ENCODE measurements at regions not wholly inside any gene's neighbourhood (a gene's known extent, or its start where the extent isn't known, plus 50 kb on each side); places are given as distances from the start of the nearest gene placed in this dataset.

DNA sequence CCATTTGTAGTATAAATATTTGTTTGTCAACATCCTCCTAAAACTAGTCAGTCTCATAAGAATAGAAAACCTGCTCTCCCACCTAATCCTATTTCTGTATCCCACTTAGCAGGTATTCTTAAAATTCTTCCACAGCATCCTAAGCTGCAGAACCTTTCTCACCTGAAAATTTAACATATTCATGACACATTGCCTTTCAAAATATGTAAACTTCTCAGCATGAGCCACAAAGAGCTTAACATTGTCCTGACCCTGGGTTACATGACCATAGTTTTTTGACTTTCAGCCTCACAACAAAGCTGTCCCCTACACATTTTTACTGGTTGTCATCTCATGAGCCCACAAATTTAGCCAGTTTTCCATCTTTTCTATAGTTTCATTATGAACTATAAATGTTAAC is 712.1 kb downstream of the LTN1 start:
- Histone ChIP-seq H3K9ac (ENCODE audit: extremely low read depth, low read length, poor library complexity, severe bottlenecking) (no peak overlapping the region), H3K27ac (ENCODE audit: low read depth, low read length) (no peak overlapping the region), H3K36me3 (ENCODE audit: control insufficient read depth, insufficient read depth, low read length) (no peaks in the 10 kb centered on the region), H3K9me3 (ENCODE audit: control insufficient read depth, low read length) (peaks cover 10% of the 10 kb centered on the region), H3K27me3 (ENCODE audit: control insufficient read depth, insufficient read depth, low read length, poor library complexity, severe bottlenecking) (no peaks in the 10 kb centered on the region), H3K4me3 (ENCODE audit: low read length) (no peak overlapping the region), H3K4me1 (ENCODE audit: control insufficient read depth, insufficient read depth, low read length) (peaks cover 10% of the 10 kb centered on the region)
- no peak overlapping the region for H3K4me3 Mint-ChIP-seq
- H3K27ac Mint-ChIP-seq = peak overlapping the region; percentile 11
- no peaks in the 10 kb centered on the region for H3K36me3 Mint-ChIP-seq (ENCODE audit: low read depth)
- TF ChIP-seq, protein P1, sequence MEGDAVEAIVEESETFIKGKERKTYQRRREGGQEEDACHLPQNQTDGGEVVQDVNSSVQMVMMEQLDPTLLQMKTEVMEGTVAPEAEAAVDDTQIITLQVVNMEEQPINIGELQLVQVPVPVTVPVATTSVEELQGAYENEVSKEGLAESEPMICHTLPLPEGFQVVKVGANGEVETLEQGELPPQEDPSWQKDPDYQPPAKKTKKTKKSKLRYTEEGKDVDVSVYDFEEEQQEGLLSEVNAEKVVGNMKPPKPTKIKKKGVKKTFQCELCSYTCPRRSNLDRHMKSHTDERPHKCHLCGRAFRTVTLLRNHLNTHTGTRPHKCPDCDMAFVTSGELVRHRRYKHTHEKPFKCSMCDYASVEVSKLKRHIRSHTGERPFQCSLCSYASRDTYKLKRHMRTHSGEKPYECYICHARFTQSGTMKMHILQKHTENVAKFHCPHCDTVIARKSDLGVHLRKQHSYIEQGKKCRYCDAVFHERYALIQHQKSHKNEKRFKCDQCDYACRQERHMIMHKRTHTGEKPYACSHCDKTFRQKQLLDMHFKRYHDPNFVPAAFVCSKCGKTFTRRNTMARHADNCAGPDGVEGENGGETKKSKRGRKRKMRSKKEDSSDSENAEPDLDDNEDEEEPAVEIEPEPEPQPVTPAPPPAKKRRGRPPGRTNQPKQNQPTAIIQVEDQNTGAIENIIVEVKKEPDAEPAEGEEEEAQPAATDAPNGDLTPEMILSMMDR (conservative IDR thresholded peaks at IDR 0.05) = no peak
- peaks cover 34% of the 10 kb centered on the region for H3K4me1 Mint-ChIP-seq
- peaks cover 1% of the 10 kb centered on the region for H3K27me3 Mint-ChIP-seq (ENCODE audit: insufficient read depth)
- no peak for DNase-seq
- H3K9me3 Mint-ChIP-seq = peaks cover 9% of the 10 kb centered on the region

DNA sequence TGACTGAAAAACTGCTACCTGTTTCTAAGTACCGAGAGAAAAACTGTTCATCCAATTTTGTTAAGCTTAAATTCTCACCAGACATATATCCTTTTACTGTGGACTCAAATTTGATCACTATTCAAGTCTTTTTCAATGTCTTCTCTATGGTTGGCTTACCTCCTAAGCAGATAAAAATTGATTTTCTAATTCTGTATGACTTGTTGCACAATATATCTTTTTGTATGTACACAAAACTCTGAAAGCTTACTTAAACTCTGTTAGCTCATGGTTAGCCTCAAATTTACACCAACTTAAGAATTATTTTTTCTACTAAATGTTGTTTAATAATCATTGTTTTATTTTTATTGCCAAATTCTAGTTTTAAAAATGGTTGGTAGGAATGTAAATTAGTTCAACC is 715.4 kb downstream of the LTN1 start:
- TF ChIP-seq, protein P1 (conservative IDR thresholded peaks at IDR 0.05) = no peak
- Mint-ChIP-seq H3K27ac (no peak overlapping the region), H3K4me3 (no peak overlapping the region), H3K36me3 (ENCODE audit: low read depth) (no peaks in the 10 kb centered on the region), H3K4me1 (peaks cover 10% of the 10 kb centered on the region), H3K9me3 (peaks cover 9% of the 10 kb centered on the region), H3K27me3 (ENCODE audit: insufficient read depth) (peaks cover 4% of the 10 kb centered on the region)
- H3K27me3 ChIP-seq (ENCODE audit: control insufficient read depth, insufficient read depth, low read length, poor library complexity, severe bottlenecking) = no peaks in the 10 kb centered on the region
- peaks cover 10% of the 10 kb centered on the region for H3K9me3 ChIP-seq (ENCODE audit: control insufficient read depth, low read length)
- H3K36me3 ChIP-seq (ENCODE audit: control insufficient read depth, insufficient read depth, low read length) = no peaks in the 10 kb centered on the region
- no peaks in the 10 kb centered on the region for H3K4me1 ChIP-seq (ENCODE audit: control insufficient read depth, insufficient read depth, low read length)
- DNase-seq = no peak
- 100% methylated on average over 1 of the region's 1 CpG for WGBS, 2 experiments (ENCODE audit: insufficient coverage in 1 of 2, insufficient read length in 1 of 2)
- no peak overlapping the region for H3K27ac ChIP-seq (ENCODE audit: low read depth, low read length)
- H3K9ac ChIP-seq (ENCODE audit: extremely low read depth, low read length, poor library complexity, severe bottlenecking) = no peak overlapping the region
- H3K4me3 ChIP-seq (ENCODE audit: low read length) = no peak overlapping the region

DNA sequence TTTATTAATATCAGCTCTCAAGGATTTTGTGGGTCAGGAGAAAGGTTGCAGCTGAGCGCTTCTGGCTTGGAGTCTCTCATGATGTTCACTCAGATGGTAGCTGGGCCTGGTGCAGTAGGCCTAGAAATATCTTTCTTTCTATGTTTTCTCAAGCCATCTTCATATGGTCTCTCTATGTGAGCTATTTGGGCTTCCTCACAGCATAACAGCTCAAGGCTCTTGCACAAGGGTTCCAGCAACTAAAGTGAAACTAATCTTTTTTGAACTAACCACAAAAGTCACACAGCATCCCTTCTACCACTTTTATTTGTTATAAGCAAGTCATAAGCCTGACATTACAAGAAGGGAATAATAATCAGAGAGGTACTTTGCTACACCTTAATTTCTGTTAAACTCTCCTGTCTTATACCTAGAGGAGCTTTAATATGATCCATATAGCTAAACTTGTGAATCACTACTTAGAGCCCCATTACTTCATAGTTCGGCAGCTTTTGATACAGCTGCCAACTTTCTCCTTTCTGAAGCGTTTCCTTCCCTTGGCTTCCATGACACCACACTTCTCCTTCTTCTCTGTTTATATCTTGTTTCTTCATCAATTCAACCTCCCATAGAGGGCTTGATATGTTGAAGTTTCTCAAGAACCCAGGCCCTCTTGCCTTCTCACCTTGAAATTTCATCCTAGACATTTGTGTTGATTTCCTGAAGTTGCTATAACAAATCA is 720.2 kb downstream of the LTN1 start:
- Histone ChIP-seq H3K9me3 (ENCODE audit: control insufficient read depth, low read length) (peaks cover 10% of the 10 kb centered on the region), H3K27me3 (ENCODE audit: control insufficient read depth, insufficient read depth, low read length, poor library complexity, severe bottlenecking) (no peaks in the 10 kb centered on the region), H3K27ac (ENCODE audit: low read depth, low read length) (no peak overlapping the region), H3K4me1 (ENCODE audit: control insufficient read depth, insufficient read depth, low read length) (no peaks in the 10 kb centered on the region), H3K36me3 (ENCODE audit: control insufficient read depth, insufficient read depth, low read length) (no peaks in the 10 kb centered on the region), H3K4me3 (ENCODE audit: low read length) (no peak overlapping the region), H3K9ac (ENCODE audit: extremely low read depth, low read length, poor library complexity, severe bottlenecking) (no peak overlapping the region)
- TF ChIP-seq, protein P1 (conservative IDR thresholded peaks at IDR 0.05) = no peak
- peaks cover 4% of the 10 kb centered on the region for H3K27me3 Mint-ChIP-seq (ENCODE audit: insufficient read depth)
- H3K27ac Mint-ChIP-seq = no peak overlapping the region
- no peaks in the 10 kb centered on the region for H3K4me1 Mint-ChIP-seq
- H3K4me3 Mint-ChIP-seq = no peak overlapping the region
- H3K9me3 Mint-ChIP-seq = peaks cover 3% of the 10 kb centered on the region
- no peak for DNase-seq
- no peaks in the 10 kb centered on the region for H3K36me3 Mint-ChIP-seq (ENCODE audit: low read depth)
- WGBS, 2 experiments (ENCODE audit: insufficient coverage in 1 of 2, insufficient read length in 1 of 2) = 94 to 100% methylated on average over 2 to 3 of the region's 3 CpGs

Measured in endodermal cell (in vitro differentiated cells).